ENCODE measurements at regions not wholly inside any gene's neighbourhood (a gene's known extent, or its start where the extent isn't known, plus 50 kb on each side); places are given as distances from the start of the nearest gene placed in this dataset.

GRCh38 chr3:159789742-159790635 lies 198.6 kb upstream of the IL12A start:
- TF ChIP-seq POLR2A (IDR thresholded peaks at IDR 0.05) (no peak), CTCF (IDR thresholded peaks at IDR 0.05 in 8 of 11, conservative IDR thresholded peaks at IDR 0.05 in 3 of 11) (no peak), POLR2AphosphoS5 (IDR thresholded peaks at IDR 0.05) (no peak)

Measured in spleen (tissue), 7 donors.